Neutrophil (primary cell): ENCODE measurements at regions not wholly inside any gene's neighbourhood (a gene's known extent, or its start where the extent isn't known, plus 50 kb on each side); places are given as distances from the start of the nearest gene placed in this dataset.

Experiments used
- H3K27ac ChIP-seq: fragments of 200-600 bp; sonication (generic); 2 replicates; pipeline ENCODE4 v1.5.1; 2016; ENCODE audit warnings: mild to moderate bottlenecking, moderate library complexity
- H3K27me3 ChIP-seq: fragments of 200-600 bp; sonication (generic); 2 replicates; pipeline ENCODE4 v1.6.0; 2016; ENCODE audit warnings: mild to moderate bottlenecking
- H3K36me3 ChIP-seq: fragments of 200-600 bp; sonication (generic); 2 replicates; pipeline ENCODE4 v1.5.1; 2017
- H3K4me1 ChIP-seq, 2 experiments: fragments of 200-600 bp in 1 of 2; sonication (generic) in 1 of 2; 1 replicate in 1 of 2; 2 replicates in 1 of 2; pipeline versions ENCODE4 v1.5.1 to v1.6.1; 2013 to 2016; ENCODE audit warnings: low read depth in 1 of 2, low read length in 1 of 2, mild to moderate bottlenecking in 1 of 2, moderate library complexity in 1 of 2; ENCODE audit not compliant: control insufficient read depth in 1 of 2, insufficient read depth in 1 of 2
- H3K4me3 ChIP-seq, 2 experiments: fragments of 200-600 bp in 1 of 2; sonication (generic) in 1 of 2; 1 replicate in 1 of 2; 2 replicates in 1 of 2; pipeline ENCODE4 v1.5.1; 2013 to 2016; ENCODE audit warnings: low read depth in 1 of 2, low read length in 1 of 2, mild to moderate bottlenecking in 1 of 2, moderate library complexity in 1 of 2
- H3K9me3 ChIP-seq: fragments of 200-600 bp; sonication (generic); 2 replicates; pipeline ENCODE4 v1.5.1; 2016
- TF ChIP-seq, protein P1 (sequence below): fragments of 200-600 bp; sonication (generic); IDR thresholded peaks from 2 replicates; pipeline ENCODE4 v1.5.1; 2016; ENCODE audit warnings: antibody characterized with exemption

DNA sequence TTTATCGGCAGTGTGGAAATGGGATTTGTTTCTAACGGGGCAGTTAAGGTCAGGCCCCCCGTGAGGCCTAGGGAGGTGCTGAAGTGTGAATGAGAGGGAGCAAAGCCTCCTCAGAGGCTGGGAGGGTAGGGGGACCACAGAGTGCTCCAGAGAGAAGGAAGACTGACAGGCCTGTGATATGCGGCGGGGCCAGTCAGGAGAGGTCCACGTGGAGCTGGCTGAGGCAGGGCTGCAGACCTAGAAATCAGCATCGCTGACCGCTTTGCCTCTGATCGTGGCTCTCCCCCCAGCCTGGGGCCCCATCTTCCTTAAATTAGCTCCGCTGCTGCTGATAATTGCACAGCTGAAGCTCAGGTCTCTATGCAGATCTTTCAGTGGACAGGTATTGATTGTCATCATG lies 240.8 kb upstream of the PWP1 start:
- H3K27ac ChIP-seq = no peak overlapping the region
- H3K9me3 ChIP-seq = no peaks in the 10 kb centered on the region
- H3K36me3 ChIP-seq = no peaks in the 10 kb centered on the region
- TF ChIP-seq, protein P1, sequence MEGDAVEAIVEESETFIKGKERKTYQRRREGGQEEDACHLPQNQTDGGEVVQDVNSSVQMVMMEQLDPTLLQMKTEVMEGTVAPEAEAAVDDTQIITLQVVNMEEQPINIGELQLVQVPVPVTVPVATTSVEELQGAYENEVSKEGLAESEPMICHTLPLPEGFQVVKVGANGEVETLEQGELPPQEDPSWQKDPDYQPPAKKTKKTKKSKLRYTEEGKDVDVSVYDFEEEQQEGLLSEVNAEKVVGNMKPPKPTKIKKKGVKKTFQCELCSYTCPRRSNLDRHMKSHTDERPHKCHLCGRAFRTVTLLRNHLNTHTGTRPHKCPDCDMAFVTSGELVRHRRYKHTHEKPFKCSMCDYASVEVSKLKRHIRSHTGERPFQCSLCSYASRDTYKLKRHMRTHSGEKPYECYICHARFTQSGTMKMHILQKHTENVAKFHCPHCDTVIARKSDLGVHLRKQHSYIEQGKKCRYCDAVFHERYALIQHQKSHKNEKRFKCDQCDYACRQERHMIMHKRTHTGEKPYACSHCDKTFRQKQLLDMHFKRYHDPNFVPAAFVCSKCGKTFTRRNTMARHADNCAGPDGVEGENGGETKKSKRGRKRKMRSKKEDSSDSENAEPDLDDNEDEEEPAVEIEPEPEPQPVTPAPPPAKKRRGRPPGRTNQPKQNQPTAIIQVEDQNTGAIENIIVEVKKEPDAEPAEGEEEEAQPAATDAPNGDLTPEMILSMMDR = no peak
- H3K4me1 ChIP-seq = no peaks in the 10 kb centered on the region
- no peak overlapping the region for H3K4me3 ChIP-seq
- H3K27me3 ChIP-seq = no peaks in the 10 kb centered on the region

DNA sequence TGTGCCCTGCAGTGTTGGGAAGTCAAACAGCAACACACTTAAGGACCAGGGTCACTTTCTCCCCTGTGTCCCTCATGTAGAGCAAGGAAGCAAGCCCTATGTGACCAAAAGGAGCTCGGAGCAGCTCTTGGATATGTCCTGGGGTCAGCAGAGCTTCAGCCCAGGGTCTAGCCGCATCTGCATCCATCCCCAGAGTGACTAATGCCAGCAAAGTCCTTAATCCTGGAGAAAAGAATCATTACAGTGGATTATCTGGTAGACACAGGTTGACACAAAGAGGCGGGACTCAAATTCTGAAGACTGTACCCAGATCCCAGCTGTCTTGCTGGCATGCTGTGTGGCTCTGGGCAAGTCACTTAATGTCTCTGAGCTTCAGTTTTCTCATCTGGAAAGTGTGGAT lies 239.1 kb upstream of the PWP1 start:
- TF ChIP-seq, protein P1 = no peak
- H3K27me3 ChIP-seq = no peaks in the 10 kb centered on the region
- no peaks in the 10 kb centered on the region for H3K36me3 ChIP-seq

DNA sequence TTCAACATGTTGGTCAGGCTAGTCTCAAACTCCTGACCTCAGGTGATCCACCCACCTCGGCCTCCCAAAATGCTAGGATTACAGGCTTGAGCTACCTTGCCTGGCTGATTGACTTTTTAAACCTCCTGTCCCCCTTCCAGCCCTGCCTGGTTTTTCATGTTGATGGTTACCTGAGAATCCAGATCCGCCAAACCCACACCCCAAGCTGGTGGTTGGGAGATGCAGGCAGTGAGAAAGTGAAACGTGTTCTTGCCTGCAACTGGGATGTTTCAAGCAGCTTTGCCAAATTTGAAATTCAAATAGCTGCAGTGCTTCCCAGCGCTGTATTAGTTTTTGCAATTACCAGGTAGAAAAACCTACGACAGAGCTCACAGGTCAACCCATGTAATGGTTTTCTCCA lies 238.3 kb upstream of the PWP1 start:
- Histone ChIP-seq H3K9me3 (no peaks in the 10 kb centered on the region), H3K27ac (no peak overlapping the region), H3K36me3 (no peaks in the 10 kb centered on the region), H3K27me3 (no peaks in the 10 kb centered on the region), H3K4me3 (no peak overlapping the region), H3K4me1 (no peaks in the 10 kb centered on the region)
- TF ChIP-seq, protein P1 = no peak

More for the DNA sequence above, 239.1 kb upstream of the PWP1 start:
- H3K9me3 ChIP-seq = no peaks in the 10 kb centered on the region
- no peaks in the 10 kb centered on the region for H3K4me1 ChIP-seq
- H3K27ac ChIP-seq = no peak overlapping the region
- no peak overlapping the region for H3K4me3 ChIP-seq

DNA sequence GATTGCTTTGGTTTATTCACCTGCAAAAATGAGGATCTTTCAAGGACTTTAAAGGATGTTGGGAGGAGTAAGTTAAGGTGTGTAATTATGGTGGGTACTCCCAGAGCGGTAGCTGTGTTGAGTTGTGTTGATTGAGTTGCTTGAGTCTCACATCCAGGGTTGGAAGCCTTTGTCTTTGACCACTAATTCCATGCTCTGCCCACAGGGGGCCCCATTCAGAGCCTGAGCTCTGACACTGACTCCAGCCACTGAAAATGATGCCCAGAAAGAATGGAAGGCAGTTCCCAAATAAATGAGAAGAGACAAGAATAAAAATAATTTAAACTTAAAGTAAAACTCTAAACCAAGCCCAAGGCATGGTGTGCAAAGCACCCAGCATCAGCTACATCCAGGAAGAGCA lies 237.4 kb upstream of the PWP1 start:
- Histone ChIP-seq H3K36me3 (no peaks in the 10 kb centered on the region), H3K27ac (no peak overlapping the region), H3K4me1 (no peaks in the 10 kb centered on the region), H3K27me3 (no peaks in the 10 kb centered on the region), H3K4me3 (no peak overlapping the region), H3K9me3 (no peaks in the 10 kb centered on the region)
- TF ChIP-seq, protein P1 = no peak

DNA sequence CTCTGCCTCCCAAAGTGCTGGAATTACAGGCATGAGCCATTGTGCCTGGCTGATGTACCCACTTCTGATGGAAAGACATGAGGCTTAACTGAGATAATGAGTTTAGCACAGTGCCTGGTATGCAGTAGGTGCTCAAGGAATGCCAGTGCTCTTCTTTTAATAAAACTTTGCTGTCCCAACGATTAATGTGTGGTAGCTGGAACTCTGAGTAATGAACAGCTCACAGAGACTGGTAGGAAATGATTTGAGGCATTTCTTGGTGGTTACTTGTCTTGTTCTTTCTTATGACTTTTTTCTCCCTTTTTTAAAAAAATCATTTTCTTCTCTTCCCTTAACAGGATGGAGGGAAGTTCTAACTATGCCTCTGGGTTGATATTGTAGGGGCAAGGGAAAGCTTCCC lies 235.7 kb upstream of the PWP1 start:
- no peak overlapping the region for H3K4me3 ChIP-seq
- H3K9me3 ChIP-seq = no peaks in the 10 kb centered on the region
- no peaks in the 10 kb centered on the region for H3K36me3 ChIP-seq
- TF ChIP-seq, protein P1 = no peak
- H3K27me3 ChIP-seq = no peaks in the 10 kb centered on the region
- no peak overlapping the region for H3K27ac ChIP-seq
- no peaks in the 10 kb centered on the region for H3K4me1 ChIP-seq

DNA sequence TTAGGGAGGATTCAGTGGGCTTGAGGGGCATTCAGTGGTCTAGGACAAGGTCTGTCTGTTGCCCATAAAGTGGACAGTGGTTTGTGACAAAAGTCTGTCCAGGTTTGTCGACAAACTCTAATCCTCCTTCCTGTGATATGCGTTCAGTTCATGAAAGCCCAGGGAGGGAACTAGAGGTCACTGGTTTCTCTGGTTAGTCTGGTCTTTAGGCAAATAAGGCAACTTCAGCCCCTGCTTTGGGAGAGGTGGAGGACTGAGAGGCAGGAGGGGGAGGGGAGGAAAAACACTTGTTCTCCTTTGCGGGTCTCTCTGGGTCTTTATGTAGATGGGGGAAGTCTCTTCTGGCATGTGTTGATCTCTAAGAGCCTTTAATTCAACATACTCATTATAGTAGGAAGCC lies 235.1 kb upstream of the PWP1 start:
- Histone ChIP-seq H3K27ac (no peak overlapping the region), H3K9me3 (no peaks in the 10 kb centered on the region), H3K4me1 (no peaks in the 10 kb centered on the region), H3K27me3 (no peaks in the 10 kb centered on the region), H3K36me3 (no peaks in the 10 kb centered on the region), H3K4me3 (no peak overlapping the region)
- TF ChIP-seq, protein P1 = no peak
